IMR-90 (cell line): ENCODE measurements at regions not wholly inside any gene's neighbourhood (a gene's known extent, or its start where the extent isn't known, plus 50 kb on each side); places are given as distances from the start of the nearest gene placed in this dataset.

Source experiments
- ATAC-seq: fragments of 200-7000 bp; cut with Tn5 transposase; 2 replicates; pipeline ENCODE4 v1.9.1; 2020; ENCODE audit warnings: low read depth, mild to moderate bottlenecking, moderate library complexity
- BruUV-seq: library from RNA; stranded (reverse); fragments of 400-500 nt; replicated peaks from 2 replicates; lab custom pipeline; 2021; lab: Mats Ljungman, UMichigan
- CTCF ChIA-PET: fragments of 300-600 bp; formaldehyde crosslinking; extraction: SDS; loops from one replicate; lab custom pipeline; 2021; ENCODE audit warnings: antibody characterized with exemption; lab: Yijun Ruan, JAX
- POLR2A ChIA-PET: fragments of 300-600 bp; sonication (Branson Sonifier 250); formaldehyde crosslinking; loops from one replicate; lab custom pipeline; 2022; ENCODE audit warnings: antibody characterized with exemption; ENCODE audit not compliant: unreplicated experiment; lab: Charles Lee
- DNase-seq: peaks from one replicate; pipeline ENCODE4 v3.0.0; 2013
- H2AFZ ChIP-seq: replicated peaks from 2 replicates; pipeline ENCODE3; 2013; ENCODE audit warnings: low read length, mild to moderate bottlenecking; ENCODE audit not compliant: poor library complexity
- H2AK5ac ChIP-seq: 2 replicates; pipeline ENCODE4 v1.6.1; 2013; ENCODE audit warnings: low read depth, low read length, inconsistent platforms
- H2AK9ac ChIP-seq: replicated peaks from 2 replicates; pipeline ENCODE3; 2013; ENCODE audit warnings: mild to moderate bottlenecking, low read depth, low read length, moderate library complexity; ENCODE audit not compliant: poor library complexity
- H2BK120ac ChIP-seq: 2 replicates; pipeline ENCODE4 v1.6.1; 2013; ENCODE audit warnings: low read depth, low read length, inconsistent platforms
- H2BK15ac ChIP-seq: 3 replicates; pipeline ENCODE4 v1.6.1; 2013; ENCODE audit warnings: low read depth, low read length, inconsistent platforms
- H2BK20ac ChIP-seq: 2 replicates; pipeline ENCODE4 v1.6.1; 2013; ENCODE audit warnings: low read depth, mild to moderate bottlenecking, inconsistent platforms, low read length, moderate library complexity
- H2BK5ac ChIP-seq: 2 replicates; pipeline ENCODE4 v1.6.1; 2013; ENCODE audit warnings: mild to moderate bottlenecking, low read depth, low read length, inconsistent platforms; ENCODE audit not compliant: poor library complexity, severe bottlenecking
- H3K14ac ChIP-seq: replicated peaks from 2 replicates; pipeline ENCODE4 v1.6.1; 2013; ENCODE audit warnings: low read depth, low read length, inconsistent platforms
- H3K18ac ChIP-seq: 2 replicates; pipeline ENCODE4 v1.6.1; 2013; ENCODE audit warnings: low read depth, low read length, control low read depth
- H3K23ac ChIP-seq: 2 replicates; pipeline ENCODE4 v1.6.1; 2013; ENCODE audit warnings: low read depth, low read length, inconsistent platforms
- H3K27ac ChIP-seq: 2 replicates; pipeline ENCODE4 v1.5.1; 2013; ENCODE audit warnings: mild to moderate bottlenecking, control low read depth, low read length; ENCODE audit not compliant: insufficient read depth
- H3K27me3 ChIP-seq: 2 replicates; pipeline ENCODE4 v1.6.1; 2013; ENCODE audit warnings: low read length; ENCODE audit not compliant: control insufficient read depth, insufficient read depth
- H3K36me3 ChIP-seq: 2 replicates; pipeline ENCODE4 v1.6.1; 2013; ENCODE audit warnings: low read length, mixed read lengths; ENCODE audit not compliant: control insufficient read depth, insufficient read depth
- H3K4ac ChIP-seq: 2 replicates; pipeline ENCODE4 v1.6.1; 2013; ENCODE audit warnings: low read depth, low read length, inconsistent platforms
- H3K4me1 ChIP-seq: 2 replicates; pipeline ENCODE4 v1.6.1; 2013; ENCODE audit warnings: low read length, mixed read lengths; ENCODE audit not compliant: control insufficient read depth, insufficient read depth
- H3K4me2 ChIP-seq: 2 replicates; pipeline ENCODE4 v1.6.1; 2013; ENCODE audit warnings: low read depth, mild to moderate bottlenecking, control low read depth, low read length, moderate library complexity
- H3K4me3 ChIP-seq: 2 replicates; pipeline ENCODE4 v1.5.1; 2013; ENCODE audit warnings: low read depth, mild to moderate bottlenecking, control low read depth, low read length, moderate library complexity; ENCODE audit not compliant: insufficient read depth
- H3K56ac ChIP-seq: 2 replicates; pipeline ENCODE4 v1.6.1; 2013; ENCODE audit warnings: low read length, inconsistent platforms; ENCODE audit not compliant: insufficient read depth; ENCODE audit errors: extremely low read depth
- H3K79me1 ChIP-seq, 2 experiments: 2 replicates each; pipeline ENCODE4 v1.6.1; 2013; ENCODE audit warnings: low read length in 2 of 2, inconsistent platforms in 1 of 2, low read depth in 1 of 2
- H3K9ac ChIP-seq: 2 replicates; pipeline ENCODE4 v1.6.1; 2013; ENCODE audit warnings: low read depth, low read length, control low read depth
- H3K9me1 ChIP-seq: 2 replicates; pipeline ENCODE4 v1.6.1; 2013; ENCODE audit warnings: low read length, inconsistent platforms; ENCODE audit not compliant: insufficient read depth
- H3K9me3 ChIP-seq: 2 replicates; pipeline ENCODE4 v1.6.1; 2013; ENCODE audit warnings: low read length; ENCODE audit not compliant: control insufficient read depth, insufficient read depth
- H4K20me1 ChIP-seq: 2 replicates; pipeline ENCODE4 v1.6.1; 2013; ENCODE audit warnings: low read length, inconsistent platforms; ENCODE audit not compliant: insufficient read depth
- H4K5ac ChIP-seq: 2 replicates; pipeline ENCODE4 v1.6.1; 2013; ENCODE audit warnings: mild to moderate bottlenecking, low read depth, low read length, control low read depth
- H4K8ac ChIP-seq, 2 experiments: 2 replicates each; pipeline ENCODE4 v1.6.1; 2013; ENCODE audit warnings: low read depth in 2 of 2, low read length in 2 of 2, control low read depth in 1 of 2, inconsistent platforms in 1 of 2
- H4K91ac ChIP-seq: 2 replicates; pipeline ENCODE4 v1.6.1; 2013; ENCODE audit warnings: low read depth, low read length, inconsistent platforms; ENCODE audit not compliant: insufficient read depth
- POLR2A ChIP-seq: IDR thresholded peaks from 2 replicates; pipeline ENCODE4 v1.6.1; 2012; ENCODE audit warnings: mild to moderate bottlenecking, low read depth, low read length
- WGBS, 2 experiments: methylation state at CpG; one replicate each; pipeline versions ENCODE4 v1.1.5 to v1.1.7; 2013; ENCODE audit warnings: missing lambda C conversion rate in 2 of 2; ENCODE audit not compliant: insufficient read length in 1 of 2; ENCODE audit errors: extremely low coverage in 2 of 2; 5-methylcytosine and 5-hydroxymethylcytosine counted together
- dilution Hi-C: fragments of 300-500 bp; cut with HindIII; formaldehyde crosslinking; loops from one replicate; pipeline ENCODE4 v1.14.3; 2018; ENCODE audit warnings: low sequenced_read_pairs; ENCODE audit not compliant: unreplicated experiment
- in situ Hi-C: fragments of 300-500 bp; cut with MboI; formaldehyde crosslinking; loops from 3 replicates; pipeline ENCODE4 v1.14.3; 2019; ENCODE audit warnings: low sequenced_read_pairs, inconsistent platforms, mixed read lengths
- intact Hi-C: fragments of 100-400 bp; cut with micrococcal nuclease; formaldehyde crosslinking; loops from 2 replicates; pipeline ENCODE4 v1.10.0; 2022

- H3K9me3 ChIP-seq: no peaks in the 10 kb centered on the region
- no peak overlapping the region for H2BK5ac ChIP-seq
- no peak overlapping the region for H3K18ac ChIP-seq
- no peak for TF ChIP-seq POLR2A
- H4K8ac ChIP-seq: no peak overlapping the region
- intact Hi-C loops: loop anchor here (5.0 kb wide), 1 partner anchor 328 kb away; no protein-coding TSS in a partner anchor
- ATAC-seq: no peak
- H2BK20ac ChIP-seq: no peak overlapping the region
- no peak overlapping the region for H3K27ac ChIP-seq
- H3K4me3 ChIP-seq: no peak overlapping the region
- no peaks in the 10 kb centered on the region for H3K9me1 ChIP-seq
- no peak overlapping the region for H2AFZ ChIP-seq
- H3K79me1 ChIP-seq: no peaks in the 10 kb centered on the region
- H2BK120ac ChIP-seq: no peak overlapping the region
- ChIA-PET POLR2A (no interaction called here), CTCF (no interaction called here)
- no peaks in the 10 kb centered on the region for H3K36me3 ChIP-seq
- no peak overlapping the region for H3K4me2 ChIP-seq
- no peak overlapping the region for H3K23ac ChIP-seq
- H3K56ac ChIP-seq: no peak overlapping the region
- no peak overlapping the region for H4K91ac ChIP-seq
- H2AK9ac ChIP-seq: no peak overlapping the region
- no CpG with 5 or more reads among the region's 2 CpGs for WGBS, 2 experiments
- H2BK15ac ChIP-seq: no peak overlapping the region
- H3K9ac ChIP-seq: no peak overlapping the region
- no TSS peak for BruUV-seq
- no peaks in the 10 kb centered on the region for H3K27me3 ChIP-seq
- DNase-seq: no peak
- no peak overlapping the region for H2AK5ac ChIP-seq
- H4K5ac ChIP-seq: no peak overlapping the region
- dilution Hi-C loops: no loop called here
- H3K14ac ChIP-seq: no peak overlapping the region
- no peaks in the 10 kb centered on the region for H4K20me1 ChIP-seq
- H3K4me1 ChIP-seq: no peaks in the 10 kb centered on the region
- H3K4ac ChIP-seq: no peak overlapping the region
- in situ Hi-C loops: no loop called here
Measured at GRCh38 chr2:59180621-59181020, 939.5 kb upstream of the FANCL start.
